NCI-H526 treated with DMSO at 0.1 percent for 48 hours (cell line): ENCODE measurements at regions not wholly inside any gene's neighbourhood (a gene's known extent, or its start where the extent isn't known, plus 50 kb on each side); places are given as distances from the start of the nearest gene placed in this dataset.
"Not testable (repeated sequence)": the region's sequence is repeated elsewhere in the genome, so short reads cannot be mapped to it uniquely, and the experiment has no call there.

Experiments used
- DNase-seq: peaks from one replicate; lab custom pipeline; 2025; lab: John Stamatoyannopoulos, UW

DNA sequence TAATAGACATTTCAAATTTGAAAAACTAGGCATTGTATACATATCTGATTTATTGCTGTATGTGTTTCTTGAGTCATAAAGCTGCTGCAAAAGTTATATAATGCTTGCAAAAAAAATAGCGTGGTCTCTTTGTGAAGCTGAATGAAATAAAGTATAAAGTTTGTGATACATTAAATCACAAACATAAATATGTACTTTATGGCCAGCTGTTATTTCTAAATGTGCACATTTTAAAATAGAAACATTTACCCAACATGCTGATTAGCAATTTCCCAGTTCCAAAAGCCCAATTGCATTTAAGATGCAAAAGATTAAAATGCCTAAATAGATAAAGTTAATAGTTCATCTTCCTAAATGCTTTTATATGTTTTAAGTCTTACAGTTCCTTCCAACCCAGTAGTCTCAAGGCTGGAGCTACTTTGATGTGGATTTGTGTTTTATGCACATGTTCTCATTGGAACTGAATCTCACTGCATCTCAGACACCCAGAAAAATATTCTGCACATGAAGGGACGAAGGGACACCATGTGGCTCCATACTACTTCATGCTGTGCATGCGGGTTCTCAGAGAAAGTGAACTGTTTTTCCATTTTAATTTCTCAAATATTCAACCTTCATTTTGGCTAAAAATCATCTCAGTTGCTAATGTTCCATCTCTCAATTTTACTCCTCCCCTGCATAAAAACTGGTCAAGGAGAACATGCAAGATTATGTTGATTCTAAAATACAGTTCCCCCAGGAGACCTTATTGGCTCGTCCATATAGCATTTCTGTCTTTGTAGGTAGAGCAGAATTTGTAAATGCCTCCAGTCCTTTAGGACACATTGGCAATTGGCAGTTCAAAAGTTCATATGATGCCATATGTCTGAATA, 304.6 kb downstream of the MTX2 start:
- no peak for DNase-seq

DNA sequence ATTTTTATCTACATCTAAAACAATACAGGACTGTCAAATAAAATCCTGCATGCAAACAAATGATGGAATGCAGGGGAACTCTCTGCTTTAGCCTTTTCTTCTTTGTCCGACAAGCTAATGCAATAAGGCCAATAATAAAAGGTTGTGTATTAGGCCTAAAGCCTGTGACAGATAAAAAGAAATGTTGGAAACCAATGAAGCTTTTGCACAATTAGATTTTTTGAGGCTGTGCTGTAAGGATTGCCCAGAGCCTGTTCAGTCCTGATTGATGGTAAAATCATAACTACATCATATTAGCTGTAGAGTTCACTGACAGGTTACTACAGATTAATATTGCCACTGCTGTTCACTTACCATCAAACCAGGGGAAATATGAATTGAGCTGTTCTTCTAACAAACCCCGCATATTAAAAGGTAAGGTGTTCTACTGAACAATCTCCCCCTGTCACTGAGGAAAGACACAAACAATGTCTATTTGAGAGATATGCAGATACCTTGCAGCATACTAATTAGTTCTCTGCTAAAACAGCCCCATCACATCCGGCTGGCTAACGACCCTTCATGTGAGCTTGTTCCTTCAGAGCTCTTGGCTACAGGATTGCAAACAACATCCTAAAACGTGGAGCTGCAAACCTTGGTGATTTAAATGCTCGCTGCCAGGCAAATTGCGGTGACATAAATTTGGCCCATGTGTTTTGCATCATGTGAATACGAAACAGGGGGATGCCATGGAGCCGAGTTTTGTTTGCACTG, 305.4 kb downstream of the MTX2 start:
- peak; percentile 92 for DNase-seq

DNA sequence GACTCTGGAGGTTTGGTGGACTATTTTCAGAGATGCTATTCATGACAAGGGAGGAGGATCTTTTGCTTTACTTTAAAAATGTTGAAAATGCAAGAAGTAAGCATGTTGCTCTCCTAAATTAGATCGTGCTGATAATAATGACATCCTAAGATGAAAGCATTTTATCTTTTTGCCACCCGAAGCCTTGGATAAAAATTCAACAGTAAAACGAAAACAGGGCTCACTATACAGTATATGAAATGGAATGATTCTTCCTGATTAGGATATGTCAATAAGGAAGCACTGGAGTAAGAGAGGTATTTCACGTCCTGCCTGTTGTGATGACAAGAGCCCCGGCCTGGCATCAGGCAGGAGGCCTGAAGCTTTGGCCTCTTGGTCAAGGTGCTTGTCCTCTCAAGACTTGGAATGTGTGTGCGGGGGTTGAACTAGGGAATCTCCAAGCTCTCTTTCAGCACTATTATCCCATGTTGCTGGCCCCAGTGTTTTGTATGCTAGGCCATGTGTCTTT, 306.0 kb downstream of the MTX2 start:
- peak; percentile 92 for DNase-seq

DNA sequence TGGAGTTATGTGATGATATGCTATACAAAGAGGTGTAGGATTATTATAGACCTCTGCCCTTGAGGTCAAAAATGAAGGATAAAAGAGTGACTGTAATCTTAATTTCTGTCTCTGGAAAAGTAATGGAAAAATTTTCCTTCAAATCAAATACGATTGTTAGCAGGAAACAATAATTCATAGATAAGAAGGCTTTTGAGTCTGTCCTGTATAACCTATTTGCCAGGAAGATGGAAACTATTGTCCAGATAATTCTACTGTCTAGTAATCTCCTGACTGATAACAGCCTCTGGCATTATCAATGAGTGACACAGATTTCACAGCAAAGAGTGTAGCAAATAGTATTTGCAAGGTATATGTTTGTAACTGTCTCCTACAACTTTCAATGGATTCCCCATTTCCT, 307.8 kb downstream of the MTX2 start:
- DNase-seq, result no peak

DNA sequence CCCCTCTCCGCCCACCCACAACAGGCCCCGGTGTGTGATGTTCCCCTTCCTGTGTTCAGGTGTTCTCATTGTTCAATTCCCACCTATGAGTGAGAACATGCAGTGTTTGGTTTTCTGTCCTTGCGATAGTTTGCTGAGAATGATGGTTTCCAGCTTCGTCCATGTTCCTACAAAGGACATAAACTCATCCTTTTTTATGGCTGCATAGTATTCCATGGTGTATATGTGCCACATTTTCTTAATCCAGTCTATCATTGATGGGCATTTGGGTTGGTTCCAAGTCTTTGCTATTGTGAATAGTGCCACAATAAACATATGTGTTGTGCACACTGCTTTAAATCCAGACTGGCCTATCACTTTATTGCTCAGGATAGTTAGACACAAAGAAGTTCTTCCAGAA, 309.1 kb downstream of the MTX2 start:
- DNase-seq, result not testable (repeated sequence)

DNA sequence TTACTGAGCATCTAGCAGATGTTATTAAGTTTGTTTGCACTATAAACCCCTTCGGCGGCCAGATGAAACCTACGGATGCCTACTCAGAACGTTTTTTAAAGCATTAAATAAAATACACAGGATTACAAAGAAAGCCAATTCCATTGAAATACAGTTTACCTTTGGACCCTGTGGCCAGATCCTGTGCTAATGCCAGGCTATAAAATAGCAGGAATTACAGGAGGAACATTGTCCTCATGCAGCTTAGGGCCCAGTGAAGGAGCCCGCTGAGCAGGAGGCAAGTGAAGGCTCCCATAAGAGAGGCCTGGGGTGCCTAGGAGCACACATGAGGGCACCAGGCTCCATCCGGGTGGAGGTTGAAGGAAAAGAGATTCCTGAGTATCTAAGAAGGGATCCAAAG, 310.4 kb downstream of the MTX2 start:
- no peak for DNase-seq

DNA sequence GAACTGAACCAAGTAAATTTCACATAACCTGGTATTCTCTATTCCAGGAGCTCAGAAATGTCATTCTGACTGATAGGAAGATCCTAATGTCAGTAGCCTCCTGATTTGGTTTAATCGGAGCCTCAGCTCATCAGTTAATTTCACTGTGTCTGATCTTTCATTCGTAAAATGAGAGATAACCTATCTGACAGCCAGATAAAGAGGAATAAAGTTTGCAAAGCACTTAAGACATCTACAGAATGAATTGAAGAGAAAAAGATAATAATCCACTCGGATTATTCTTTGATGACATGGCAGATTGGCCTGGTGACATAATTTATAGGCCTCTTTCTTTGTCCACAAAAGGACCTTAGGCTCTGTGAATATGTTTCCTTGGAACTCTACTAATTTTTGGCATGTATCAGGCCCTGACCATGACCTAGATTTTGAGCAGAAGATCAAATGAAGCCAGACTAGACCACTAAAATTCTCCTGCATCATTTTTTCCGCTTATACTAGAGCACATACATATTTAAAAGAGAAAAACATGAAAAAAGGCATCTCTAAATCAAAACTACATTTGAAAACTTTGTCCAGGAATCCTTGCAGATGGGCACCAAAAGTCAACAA, 312.4 kb downstream of the MTX2 start:
- DNase-seq, result no peak

DNA sequence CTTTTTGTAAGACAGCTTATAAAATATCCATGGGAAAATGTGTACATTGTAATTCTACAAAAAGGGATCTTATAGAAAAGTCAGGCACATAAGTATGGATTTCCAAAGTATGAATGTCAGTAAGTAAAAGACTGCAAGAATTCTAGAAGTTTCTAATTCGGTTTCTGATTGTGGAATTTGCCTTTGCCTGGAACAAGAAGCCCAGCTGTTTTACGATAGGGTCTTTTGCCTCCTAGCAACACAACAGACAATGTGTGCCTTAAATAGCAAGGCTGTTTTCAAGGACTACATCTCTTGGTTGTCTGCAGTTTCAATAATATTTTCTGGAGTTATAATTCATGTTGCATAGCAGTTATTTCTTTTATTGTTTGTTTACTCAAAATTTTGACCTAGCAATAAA, 312.9 kb downstream of the MTX2 start:
- DNase-seq, result peak; percentile 14

DNA sequence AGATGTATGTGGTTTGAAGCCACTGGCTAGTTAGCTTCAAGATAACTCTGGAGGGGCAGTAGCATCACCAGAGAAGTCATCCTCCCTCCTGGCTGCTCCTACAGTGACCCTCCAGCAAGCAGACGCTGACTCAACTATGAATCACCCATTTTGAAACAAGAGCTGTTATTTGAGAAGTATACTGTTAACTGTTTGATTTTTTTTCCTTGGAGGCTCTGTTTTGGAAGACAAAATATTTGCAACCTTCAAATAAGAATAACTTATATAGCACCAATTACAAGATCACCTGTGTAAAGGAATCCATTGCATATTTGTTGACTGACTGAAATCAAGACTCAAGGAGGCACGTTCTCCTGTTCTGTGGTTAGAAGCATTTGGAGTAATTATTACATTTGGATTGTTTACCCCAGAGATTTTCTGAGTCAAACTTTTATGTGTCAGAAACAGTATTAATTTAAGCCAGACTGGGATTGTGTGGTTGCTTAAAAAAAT, 313.8 kb downstream of the MTX2 start:
- no peak for DNase-seq

DNA sequence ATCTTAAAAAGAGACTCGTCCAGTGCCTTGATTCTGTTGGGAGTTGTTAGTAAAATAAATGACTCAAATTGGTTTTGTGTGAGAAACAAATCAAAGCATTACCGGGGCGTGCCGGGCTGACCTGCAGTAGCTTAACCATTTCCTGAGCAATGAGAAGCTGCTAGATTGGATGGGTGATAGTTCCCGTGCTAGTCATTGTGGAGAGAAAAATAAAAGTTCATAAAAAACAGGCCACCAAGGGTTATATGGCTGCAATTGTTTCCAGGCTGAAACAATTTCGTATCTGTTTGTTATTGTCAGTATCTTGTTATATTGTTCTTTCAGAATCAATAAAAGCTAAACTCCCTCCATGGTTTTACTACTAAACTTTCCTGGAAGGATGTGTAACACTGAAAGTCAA, 314.4 kb downstream of the MTX2 start:
- peak; percentile 29 for DNase-seq

DNA sequence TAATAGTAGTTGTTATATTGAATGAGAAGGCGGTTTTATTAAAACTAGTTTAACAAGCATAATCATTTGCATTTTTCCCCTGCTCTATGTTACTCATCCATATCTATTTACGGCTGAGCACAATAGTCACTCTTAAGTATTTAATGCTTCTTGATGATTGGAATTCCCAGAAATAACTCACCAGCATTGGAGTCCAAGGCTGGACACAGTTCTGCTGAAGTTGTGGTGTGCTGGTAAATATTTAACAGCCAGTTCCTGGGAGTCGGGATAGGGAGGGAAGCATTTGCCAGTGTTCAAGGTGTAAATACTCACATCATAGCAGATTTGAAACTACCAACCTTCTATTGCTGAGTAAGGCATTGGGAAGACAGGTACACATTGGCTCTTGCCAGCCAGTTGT, 315.1 kb downstream of the MTX2 start:
- DNase-seq, result peak; percentile 87

DNA sequence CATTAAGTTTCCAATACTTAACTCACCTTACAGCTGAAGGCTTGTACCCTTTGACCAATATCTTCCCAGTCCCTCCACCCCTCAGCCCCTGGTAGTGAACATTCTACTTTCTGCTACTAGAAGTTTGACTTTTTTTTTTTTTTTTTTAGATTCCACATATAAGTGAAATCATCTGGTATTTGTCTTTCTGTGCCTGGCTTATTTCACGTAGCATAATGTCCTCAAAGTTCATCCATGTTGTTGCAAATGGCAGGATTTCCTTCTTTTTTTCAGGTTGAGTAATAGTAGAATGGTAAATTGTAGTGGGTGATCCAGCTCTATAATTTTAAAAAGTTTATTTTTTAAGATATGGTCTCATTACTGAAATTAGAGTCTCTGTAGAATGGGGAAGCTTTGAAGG, 316.0 kb downstream of the MTX2 start:
- no peak for DNase-seq

DNA sequence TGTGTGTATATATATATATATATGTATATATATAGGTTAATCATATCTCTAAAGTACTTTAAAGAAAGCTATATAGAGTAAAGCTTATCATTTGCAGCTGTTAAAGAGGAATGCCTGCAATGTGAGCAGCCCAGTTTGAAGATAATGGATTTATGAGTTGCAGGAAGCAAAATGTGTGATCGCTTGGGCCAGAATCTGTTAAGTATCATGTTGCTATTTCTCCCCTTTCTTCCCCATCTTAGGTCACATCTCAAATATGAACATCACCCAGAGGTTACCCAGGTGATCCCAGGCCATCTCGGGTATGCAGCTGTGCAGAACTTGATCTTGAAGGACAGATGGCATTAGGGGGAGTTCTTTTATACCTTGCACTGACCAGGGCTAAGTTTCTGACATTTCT, 316.5 kb downstream of the MTX2 start:
- no peak for DNase-seq

DNA sequence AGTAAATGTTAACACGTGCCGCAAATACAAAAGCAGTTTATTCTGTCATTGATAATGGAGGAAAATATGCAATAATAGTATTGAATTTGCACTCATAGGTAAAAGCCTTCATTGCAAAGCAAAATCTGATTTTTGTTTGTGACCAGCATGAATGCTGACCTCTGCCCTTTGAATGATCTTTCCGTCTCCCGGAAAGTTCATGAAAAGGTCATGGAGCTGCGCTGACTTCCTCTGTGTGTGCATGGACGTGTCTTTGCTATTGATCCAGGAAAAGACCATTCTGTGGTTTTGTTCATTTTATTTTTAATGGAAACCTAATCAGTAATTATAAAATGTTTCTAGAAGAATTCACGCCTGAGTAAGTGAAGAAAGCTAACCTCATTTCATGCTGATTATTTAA, 320.0 kb downstream of the MTX2 start:
- no peak for DNase-seq

DNA sequence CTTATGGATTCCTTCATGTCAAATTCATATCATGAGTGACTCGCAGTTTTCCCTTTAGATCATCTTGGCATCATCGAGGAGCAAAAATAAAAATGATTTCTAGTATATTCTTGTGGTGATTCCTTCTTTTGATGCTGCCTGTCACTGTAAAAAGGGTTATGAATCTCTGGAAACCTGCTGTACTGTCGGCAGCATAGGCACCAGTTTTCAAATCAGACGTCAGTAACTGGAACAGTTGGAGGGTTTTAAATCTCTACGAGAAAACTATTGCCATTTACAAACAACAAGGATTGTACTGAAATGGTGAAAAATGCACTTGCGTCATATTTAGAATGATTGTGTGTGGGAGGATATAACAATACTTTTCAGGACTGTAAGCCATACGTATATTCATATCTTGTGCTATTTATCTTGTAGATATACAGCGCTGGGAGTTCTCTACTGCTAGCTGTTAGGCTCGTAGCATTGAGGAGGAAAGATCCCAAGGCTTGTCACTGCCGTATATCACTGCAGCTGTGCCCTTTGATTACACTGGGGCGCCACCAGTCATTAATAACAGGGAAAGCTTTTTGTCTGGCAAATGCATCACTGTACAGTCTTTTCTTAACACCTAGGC, 320.7 kb downstream of the MTX2 start:
- DNase-seq, result peak; percentile 21

DNA sequence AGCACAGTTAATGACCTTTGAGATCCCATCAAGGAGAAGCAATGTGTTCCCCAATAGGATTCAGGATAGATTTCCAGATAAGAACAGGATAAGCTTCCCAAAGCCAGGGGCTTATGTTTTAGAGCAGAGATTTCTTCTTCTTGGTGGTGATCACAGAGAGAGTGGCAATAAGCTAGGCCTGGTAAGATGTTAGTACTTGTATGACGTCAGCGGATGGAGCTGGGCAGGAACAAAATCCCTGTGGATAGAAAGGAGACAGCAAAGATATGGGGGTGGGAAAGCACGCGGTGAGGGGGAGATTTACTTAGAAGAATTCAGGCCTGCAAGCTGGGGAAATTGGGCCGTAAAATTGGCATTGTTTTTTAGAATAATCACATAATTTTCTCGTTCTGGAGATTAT, 323.0 kb downstream of the MTX2 start:
- DNase-seq, result no peak

DNA sequence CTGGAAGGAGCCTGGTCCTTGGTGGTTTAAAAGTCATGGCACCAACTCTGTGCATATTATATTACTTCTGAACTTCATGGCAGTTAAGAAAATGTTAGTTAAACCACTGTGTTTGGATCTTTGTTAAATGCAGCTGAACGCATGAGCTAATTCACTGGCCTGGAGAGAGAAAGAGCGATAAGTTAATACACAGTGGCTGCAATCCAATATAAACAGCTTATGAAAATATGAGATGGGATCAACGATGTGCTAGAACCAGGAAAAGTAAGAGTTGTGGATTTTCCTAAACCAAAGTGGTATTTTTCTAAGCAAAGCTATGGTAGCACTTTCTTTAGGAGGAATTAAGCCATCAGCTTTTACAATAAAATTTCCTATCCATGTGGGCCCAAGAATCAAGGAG, 326.7 kb downstream of the MTX2 start:
- no peak for DNase-seq

DNA sequence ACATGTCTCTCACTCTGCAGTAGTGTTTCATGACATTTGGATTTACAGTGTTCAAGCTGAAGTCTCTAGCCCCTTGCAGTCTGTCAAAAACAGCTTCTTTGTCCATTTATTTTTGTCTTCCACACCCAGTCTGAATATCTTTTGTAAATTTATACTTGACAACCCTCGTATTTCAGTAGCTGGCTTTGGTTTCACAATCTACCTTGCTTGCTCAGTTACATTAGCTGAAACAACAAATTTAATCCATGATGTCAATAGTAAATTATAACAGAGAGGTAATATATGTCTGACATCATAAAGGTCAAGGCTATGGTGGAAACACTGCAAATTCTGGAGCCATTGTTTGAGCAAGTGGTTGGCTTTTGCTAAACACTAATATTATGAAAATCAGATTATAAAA, 328.7 kb downstream of the MTX2 start:
- DNase-seq, result no peak

DNA sequence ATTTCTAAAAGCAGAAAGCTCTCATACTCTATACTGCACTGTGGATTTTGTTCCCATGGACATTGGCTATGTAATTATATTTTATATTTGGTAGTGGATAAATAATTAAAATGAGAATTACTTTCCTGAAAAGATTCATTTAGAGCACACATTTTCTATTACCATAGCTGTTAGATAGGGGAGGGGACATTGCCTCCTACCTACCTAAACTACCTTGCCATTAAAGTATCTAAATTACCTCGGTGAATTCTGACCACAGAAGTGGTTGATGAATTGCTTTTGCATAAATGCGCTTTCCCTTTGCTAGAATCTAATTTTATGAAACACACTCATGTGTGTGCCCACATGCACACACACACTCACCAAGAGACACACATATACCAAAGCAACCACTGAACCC, 329.1 kb downstream of the MTX2 start:
- DNase-seq, result no peak

DNA sequence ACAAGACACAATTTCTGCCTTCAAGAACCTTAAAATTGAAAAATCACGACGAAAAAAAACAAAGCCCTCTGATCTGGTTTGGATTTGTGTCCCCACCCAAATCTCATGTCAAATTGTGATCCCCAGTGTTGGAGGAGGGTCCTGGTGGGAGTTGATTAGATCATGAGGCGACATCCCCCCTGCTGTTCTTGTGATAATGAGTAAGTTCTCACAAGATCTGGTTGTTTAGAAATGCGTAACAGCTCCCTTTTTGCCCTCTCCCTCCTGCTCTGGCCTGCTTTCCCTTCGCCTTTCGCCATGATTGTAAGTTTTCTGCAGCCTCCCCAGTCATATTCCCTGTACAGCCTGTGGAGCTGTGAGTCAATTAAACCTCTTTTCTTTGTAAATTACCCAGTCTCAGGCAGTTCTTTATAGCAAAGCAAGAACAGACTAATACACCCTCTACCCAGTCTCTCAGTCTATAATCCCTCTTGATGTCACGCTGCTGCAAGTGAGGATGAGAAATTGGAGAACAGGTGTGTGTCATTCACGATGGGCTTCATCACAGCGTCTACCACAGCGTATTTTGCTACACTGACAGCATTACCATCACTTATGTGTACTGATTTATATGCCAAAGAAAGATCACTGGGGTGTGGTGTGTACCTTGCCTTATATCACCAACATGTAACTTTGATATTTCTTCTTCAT, 330.7 kb downstream of the MTX2 start:
- DNase-seq, result no peak

DNA sequence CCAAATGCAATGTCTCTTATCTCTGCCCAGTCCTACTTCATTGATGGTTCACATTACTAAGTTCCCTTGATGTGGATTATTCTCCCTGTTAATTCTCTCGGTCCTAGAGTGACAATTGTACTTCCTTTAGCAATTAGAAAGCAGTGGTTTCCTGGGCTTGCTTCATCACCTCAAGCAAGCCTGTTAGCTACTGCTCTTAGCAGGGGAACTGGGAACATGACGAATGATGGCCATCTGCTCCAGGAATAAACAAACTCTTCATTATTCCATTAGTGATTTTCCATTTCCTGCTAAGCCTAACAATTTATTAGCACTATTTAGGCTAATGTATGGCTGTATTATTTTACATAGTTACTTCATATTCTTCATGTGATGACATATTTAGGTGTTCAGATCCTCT, 331.8 kb downstream of the MTX2 start:
- no peak for DNase-seq

DNA sequence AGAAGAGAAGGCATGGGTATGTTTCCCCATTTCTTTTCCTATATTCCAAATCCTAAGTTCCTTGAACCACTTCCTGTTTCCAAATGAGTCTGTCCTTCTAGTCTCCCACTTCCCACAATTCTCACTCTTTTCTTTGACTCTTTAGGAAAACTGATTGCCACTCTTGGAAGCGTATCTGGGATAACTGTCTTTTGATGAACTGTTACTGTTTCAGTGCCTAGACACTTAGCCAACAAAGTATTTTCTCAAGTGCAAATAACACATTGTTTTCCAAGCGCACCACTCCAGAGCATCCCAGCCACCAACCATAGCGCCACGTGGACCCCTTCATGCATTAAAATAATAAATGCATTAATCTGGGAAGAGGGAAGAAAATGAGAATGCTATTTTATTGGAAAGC, 342.8 kb downstream of the MTX2 start:
- no peak for DNase-seq
